HG02973 (cell line): ENCODE measurements at regions not wholly inside any gene's neighbourhood (a gene's known extent, or its start where the extent isn't known, plus 50 kb on each side); places are given as distances from the start of the nearest gene placed in this dataset.

Source experiments
- ATAC-seq: cut with Tn5 transposase; IDR thresholded peaks from one replicate; pipeline ENCODE4 v1.9.1; 2021; ENCODE audit warnings: moderate library complexity; ENCODE audit not compliant: unreplicated experiment

DNA sequence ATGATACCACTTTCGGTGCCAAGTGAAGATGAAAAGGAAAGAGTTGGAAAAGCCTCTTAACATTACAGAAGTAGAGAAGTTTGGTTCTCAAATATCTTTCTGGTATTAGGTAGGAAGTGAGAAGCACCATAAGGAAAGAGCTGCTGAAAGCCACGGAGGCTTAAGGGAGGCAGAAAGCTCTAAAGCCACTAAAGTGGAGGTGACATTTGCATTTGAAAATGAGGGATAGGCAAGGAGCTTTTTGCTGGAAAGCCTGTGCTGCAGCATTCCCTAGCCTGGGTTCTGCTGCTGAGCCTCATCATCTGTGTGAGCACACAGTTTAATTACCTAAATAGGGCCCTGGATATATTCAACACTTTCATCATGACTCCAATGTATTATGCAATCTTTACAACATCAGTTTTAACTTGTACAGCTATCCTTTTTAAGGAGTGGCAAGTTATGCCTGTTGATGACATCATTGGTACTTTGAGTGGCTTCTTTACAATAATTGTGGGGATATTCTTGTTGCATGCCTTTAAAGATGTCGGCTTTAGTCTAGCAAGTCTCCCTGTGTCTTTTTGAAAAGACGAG, 315.4 kb downstream of the RBM26 start:
- no peak for ATAC-seq

DNA sequence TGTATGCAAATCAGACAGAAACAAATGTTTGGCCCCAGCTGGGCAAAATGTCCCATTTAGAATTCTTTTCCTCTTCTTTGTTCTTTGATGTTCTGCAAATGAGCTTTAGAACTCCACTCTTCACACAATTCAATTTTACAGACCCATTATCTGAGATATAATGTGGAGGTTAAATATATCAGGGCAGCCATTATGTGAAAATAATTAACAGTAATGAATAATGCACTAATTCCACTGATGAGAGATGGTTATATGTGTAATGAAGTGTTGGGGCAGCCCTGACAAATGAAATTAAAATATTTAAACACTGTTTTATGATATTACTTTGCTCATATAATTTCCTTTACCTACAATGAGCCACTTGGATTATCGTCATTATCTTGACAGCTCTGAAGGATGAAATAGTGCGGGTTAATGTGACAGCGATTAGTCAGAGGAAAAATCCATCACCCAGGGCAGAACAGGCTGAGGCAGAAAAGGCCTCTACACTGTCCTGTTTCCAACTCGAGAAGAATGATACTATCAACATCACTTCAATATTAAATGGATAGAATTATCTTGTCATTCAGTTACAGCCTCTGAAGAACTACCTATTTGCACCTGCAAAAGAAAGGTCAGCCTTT, 321.1 kb downstream of the RBM26 start:
- no peak for ATAC-seq

DNA sequence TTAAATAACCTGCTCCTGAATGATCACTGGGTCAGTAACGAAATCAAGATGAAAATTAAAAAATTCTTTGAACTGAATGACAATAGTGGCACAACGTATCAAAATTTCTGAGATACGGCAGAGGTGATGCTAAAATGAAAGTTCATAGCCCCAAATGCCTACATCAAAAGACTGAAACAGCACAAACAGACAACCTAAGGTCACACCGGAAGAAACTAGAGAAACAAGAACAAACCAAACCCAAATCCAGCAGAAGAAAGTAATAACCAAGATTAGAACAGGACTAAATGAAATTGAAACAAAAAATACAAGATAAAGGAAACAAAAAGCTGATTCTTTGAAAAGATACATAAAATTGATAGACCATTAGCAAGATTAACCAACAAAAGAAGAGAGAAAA, 324.1 kb downstream of the RBM26 start:
- ATAC-seq: no peak

DNA sequence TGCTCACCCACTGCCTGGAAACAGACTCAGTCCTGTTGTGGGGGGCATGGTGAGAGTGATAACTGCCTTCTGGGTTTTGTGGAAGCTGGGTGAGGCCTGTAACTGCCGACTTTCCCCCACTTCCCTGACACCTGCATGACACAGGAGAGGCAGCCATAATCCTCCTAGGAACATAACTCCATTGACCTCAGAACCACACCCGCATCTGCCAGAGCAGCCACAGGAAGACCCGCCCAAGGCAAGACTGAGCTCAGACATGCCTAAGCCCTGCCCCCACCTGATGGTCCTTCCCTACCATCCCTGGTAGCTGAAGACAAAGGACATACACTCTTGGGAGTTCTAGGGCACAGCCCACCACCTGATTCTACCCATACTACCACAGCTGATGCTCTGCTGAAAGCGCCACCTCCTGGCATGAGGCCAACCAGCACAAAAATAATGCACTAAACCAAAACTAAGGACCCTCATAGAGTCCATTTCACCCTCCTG, 326.7 kb downstream of the RBM26 start:
- no peak for ATAC-seq

DNA sequence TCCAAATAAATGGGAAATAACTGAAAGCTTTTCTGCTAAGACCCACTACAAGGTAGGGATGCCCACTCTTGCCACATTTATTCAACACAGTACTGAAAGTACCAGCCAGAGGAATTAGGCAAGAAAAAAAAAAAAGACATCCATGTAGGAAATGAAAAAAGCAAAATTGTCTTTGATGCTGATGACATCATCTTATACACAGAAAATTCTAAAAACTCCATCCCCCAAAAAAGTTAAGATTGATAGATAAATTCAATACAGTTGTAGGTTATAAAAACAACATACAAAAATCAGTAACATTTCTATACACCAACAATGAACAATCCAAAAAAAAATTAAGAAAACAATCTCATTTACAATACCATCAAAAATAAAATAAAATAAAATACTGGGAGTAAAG, 330.4 kb downstream of the RBM26 start:
- no peak for ATAC-seq

DNA sequence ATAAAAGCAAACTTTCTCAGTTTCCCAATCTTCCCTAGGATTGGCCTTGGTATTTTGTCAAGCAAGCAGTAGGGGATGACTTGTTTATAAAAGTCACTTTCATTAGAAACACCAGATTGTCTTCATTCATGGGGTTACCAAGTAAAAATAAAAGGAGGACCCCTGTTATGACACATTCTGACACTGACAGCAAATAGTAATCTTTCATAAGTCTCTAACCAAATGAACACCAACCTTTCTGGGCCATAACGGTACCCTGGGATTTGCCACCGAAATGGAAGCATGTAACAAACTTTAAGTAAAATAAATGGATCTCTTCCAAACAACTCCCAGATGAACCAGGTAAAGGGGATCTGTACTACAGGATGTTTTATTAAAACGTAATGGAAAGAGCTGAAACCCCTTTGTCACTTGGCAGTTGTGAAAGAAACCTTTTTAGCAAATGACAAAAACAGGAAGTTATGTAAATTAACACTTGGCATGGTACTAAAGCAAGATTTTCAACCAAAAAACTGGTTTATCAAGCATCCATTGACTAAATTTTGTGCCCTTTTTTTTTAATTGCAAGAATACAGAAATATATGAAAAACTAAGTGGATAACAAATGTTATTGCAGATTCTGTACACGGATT, 335.6 kb downstream of the RBM26 start:
- ATAC-seq: no peak

DNA sequence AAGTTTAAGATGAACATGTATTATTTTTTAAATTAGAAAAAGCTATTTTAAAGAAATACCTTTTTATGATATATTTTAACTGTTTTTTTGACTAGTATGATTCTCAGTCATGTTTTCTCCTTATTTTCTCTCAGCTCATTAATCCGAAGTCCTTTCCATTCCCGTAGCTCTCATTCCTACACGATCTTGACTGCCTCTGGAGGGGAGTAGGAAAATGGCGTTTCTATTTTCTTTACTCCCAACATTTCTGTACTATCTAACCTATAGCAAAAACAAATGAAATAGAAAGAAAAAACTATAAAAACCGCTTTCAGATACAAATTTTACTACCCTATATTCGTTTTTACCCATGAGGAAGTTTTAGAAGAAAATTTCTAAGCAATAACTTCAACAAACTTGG, 343.8 kb downstream of the RBM26 start:
- ATAC-seq: no peak

DNA sequence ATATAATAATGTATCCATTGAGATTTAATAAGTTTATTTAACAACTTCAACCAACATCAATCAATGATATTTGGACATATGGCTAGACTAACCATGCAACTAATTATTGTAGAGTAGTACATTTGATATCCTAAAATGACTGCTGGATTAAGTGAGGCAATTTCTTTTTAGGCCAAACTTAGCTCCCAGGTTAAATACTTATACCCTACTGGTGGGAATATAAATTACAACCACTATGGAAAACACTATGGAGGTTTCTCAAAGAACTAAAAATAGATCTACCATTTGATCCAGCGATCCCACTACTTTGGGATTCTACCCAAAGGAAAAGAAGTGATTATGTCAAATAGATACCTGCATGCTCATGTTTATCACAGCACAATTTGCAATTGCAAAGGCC, 345.8 kb downstream of the RBM26 start:
- ATAC-seq: no peak

DNA sequence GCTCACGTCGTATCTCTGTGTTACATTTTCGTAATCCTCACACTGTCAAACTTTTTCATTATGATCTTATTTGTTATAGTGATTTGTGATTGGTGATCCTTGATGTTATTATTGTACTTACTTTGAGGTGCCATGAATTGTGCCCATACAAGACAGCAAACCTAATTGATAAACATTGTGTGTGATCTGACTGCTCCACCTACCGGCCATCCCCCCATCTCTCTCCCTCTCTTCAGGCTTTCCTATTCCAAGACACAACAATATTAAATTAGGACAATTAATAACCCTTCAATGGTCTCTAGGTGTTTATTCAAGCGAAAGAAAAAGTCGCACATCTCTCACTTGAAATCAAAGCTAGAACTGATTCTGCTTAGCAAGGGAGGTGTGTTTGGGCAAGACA, 349.3 kb downstream of the RBM26 start:
- no peak for ATAC-seq

DNA sequence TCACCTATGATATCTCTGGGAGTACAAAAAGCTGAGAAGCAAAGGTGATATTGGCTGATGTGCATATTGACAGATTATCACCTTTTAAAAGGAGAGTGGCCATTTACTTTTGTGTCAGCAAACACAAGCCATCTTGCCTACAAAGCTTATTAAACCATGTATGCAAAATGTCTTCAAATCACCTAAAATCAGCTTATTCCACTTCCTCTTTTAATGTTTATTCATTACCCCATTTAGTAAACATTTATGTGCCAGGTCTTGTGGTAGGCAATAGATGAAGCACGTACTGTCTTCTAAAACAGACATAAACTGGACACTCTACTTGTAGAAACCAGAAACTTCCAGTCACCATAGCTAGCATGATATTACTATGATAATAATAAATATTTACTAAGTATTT, 354.6 kb downstream of the RBM26 start:
- ATAC-seq: no peak

DNA sequence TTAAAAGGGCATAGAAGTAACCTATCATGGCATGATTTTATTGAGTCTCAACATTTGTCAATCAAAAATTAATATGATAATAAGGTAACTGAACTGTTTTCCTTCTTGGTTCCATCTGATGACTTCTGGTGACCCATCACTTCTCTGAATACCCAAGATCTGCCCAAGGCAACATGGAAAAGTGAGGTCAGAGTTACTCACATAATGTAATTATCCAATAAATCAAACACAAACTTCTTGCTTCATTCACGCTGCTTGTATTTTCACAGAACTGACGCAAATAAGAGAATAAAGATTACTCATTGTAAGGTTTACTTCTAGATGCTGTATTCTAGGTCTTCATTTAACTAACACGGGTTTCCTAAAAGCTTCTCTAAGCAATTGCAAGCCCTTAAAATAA, 361.6 kb downstream of the RBM26 start:
- ATAC-seq: no peak

DNA sequence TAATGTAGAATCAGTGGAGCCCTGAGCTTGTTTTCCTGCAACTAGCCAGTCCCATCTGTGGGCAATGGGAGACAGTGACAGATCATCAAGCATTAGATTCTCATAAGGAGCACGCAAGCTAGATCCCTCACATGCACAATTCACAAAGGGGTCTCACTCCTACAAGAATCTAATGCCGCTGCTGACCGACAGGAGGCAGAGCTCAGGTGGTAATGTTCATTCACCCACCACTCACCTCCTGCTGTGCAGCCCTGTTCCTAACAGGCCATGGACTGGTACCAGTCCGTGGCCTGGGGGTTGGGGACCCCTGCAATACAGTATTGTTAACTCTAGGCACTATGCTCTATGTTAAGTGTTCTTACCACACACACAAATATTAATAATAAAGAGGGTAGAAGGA, 362.8 kb downstream of the RBM26 start:
- ATAC-seq: no peak

DNA sequence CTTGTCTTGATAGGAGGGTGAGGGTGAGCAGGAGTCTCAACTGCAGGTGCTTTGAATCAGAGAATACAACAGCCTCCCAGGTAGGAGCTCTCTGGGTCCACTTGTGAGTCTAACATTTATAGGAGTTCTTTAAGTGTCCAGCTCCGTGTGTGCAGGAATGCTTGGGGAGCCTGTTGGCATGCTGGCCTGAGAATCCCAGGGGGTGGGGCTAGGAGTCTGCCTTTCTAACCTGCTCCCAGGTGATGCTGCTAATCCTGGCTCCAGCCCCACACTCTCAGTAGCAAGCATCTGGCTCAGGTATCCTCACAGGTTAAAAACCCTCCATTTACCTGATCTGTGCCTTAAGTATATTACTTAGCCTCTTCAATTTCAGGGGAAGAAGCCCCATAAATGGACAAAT, 368.9 kb downstream of the RBM26 start:
- no peak for ATAC-seq

DNA sequence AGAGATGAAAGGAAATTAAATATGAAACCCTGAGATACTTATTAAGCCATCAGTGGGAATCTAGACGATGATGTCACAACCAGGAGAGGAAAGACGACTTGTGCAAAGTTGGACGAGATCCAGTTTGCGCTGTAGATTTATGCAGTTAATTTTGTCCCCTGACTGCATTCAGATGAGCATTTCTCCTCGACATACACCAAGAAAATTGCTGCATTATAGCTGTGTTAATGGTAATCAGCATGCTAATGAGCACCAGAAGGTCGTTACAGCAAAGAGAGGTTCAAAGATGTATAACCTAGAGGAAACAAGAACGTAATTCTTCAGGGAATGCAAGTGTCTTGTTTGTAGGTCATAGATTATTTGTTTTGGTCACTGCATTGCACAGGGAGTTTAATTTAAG, 371.7 kb downstream of the RBM26 start:
- no peak for ATAC-seq

DNA sequence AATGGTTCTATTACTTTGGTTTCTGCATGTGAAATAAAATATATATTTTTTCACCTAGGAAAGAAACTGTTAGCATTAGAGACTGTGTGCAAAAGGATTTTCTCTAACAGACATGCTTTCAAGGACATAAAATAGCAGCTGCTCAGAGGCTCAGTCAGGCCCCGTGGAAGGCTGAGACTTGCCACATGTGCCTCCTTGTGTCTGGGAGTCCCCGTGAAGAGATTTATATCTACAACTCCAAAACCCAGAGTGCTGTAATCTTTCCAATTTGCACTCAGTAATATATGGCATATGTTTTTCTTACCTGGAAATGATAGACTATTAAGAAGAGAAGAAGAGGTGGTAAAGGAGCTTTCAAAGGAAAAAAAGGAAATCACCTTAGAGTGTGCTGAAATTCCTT, 371.6 kb upstream of the OBI1 start:
- ATAC-seq: no peak

DNA sequence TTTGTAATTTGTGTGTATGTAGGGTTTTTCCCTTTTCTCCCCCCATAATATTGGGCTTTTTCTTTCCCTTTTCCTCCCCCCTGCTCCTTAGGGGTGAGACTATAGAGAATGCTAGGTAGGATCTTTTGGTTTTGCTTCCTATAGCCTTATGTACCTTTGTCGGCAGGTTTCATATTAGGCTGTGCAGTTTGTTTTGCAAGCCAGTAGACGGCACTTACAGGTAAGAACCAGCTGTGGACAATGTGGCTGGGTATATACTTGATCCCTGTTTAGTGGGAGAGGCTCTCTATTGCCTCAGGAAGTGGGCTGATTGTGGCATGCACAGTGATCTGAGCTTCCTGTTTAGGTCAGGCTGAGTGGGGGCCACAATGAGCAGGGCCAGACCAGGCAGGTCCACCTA, 359.2 kb upstream of the OBI1 start:
- no peak for ATAC-seq

DNA sequence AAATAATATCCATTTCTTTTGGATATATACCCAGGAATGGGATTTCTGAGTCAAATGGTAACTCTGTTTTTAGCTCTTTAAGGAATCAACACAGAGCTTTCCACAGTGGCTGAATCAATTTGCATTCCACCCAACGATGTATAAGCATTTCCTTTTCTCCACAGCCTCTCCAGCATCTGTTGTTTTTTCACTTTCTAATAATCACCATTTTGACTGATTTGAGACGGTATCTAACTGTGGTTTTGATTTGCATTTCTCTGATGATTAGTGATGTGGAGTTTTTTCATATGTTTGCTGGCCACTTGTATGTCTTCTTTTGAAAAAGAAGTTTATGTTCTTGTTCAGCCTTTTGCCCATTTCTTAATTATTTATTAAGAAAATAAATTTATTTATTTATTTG, 352.2 kb upstream of the OBI1 start:
- ATAC-seq: peak; percentile 53

DNA sequence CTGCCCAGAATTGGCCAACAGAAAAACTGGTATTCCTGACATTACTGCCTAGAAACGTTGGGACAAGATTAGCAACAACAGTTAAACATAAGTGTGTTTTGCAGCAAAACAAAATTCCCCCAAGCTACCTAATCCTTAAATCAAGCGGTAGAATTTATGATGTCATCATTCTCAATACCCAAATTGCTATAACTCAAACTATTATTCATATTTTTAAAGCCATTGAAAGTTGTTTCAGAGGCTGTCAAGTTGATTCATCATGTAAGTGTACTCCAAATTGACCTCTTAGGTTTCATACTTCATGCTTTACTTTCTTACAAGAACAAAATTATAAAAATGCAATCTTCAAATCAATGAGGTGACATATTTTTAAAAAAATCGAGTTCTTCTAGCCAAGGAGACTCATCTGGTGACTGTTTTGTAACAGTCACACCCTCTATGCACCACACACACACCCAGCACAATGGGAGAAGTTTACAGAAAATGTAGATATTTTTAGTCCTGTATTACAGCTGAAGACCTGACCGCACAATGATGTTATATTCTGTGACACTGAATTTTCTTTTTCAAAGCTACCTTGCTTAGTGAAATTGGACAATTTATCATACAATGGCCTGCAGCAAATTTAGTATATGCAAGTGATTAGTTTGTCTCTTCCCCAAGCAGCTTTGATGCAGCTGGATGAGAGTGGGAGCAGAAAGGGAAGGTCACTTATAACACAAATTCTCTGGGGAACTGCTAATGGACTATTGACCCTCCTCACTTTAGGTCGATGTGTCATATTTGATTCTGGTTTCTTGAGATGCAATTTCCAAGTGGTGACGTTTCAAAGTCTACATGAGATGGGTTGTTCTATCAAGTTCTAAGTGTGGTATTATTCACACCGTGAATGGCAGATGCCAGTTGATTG, 345.3 kb upstream of the OBI1 start:
- ATAC-seq: no peak

DNA sequence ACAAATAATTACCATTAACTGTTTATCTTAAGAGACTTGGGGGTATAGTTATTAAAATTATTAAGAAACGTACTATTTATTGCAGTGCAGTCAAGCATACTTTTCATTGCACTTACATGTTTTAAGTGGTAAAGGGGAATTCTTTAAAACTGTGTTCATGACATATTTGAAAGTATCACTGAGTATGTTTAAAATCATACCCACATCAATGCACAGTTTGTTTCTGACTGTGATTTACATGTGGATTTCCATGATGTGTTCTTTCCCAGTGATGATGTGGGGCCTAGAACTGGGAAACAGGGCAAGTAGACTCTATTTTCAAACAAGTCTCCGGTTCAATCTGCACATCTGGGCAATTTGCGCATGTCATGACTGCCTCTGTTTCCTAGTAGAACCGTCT, 340.5 kb upstream of the OBI1 start:
- no peak for ATAC-seq

DNA sequence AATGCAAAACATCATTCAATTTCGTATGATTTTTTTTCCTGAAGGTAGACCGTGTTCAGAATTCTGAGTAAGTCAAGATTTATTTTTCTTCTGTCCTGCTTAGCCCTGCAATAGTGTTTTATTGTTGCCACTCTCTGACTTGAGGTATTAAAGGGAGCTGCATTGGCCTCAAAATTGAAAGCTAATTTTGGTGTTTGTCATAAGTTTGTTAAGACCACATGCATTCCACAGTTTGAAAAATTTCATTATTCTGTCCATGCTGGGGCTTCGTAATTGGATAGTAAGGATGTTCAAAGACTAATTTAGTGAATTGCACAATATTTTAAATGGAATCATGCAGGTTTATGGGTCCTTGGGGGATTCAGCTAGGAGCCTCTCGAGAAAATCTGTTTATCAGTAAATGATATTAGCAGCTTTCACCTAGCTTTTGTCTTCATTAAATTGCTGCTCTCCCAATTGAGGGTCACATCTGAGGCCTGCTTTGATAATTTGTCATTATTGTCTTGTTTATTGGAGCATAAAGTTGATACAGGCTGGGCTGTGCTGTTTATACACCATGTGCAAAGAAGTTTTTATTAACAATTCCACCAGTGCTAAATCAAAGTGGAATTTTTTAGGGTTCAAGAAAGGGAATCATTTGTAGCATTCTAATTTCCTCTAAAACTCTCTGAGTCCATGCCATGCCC, 339.8 kb upstream of the OBI1 start:
- ATAC-seq: no peak
